Keratinocyte (primary cell): ENCODE measurements at regions not wholly inside any gene's neighbourhood (a gene's known extent, or its start where the extent isn't known, plus 50 kb on each side); places are given as distances from the start of the nearest gene placed in this dataset.

ENCODE experiments used
- CTCF ChIP-seq, 3 experiments: IDR thresholded peaks in 1 of 3; conservative IDR thresholded peaks in 1 of 3; optimal IDR thresholded peaks in 1 of 3; 2 replicates in 2 of 3; 3 replicates in 1 of 3; pipeline versions ENCODE3 to v1.5.1; 2011; ENCODE audit warnings: low read length in 3 of 3, mild to moderate bottlenecking in 3 of 3, moderate library complexity in 2 of 3, control low read depth in 1 of 3, inconsistent platforms in 1 of 3; ENCODE audit not compliant: insufficient read depth in 2 of 3; ENCODE audit errors: extremely low read depth in 1 of 3
- EZH2 ChIP-seq: IDR thresholded peaks from one replicate; pipeline ENCODE4 v1.6.1; 2012; ENCODE audit warnings: inconsistent platforms, mild to moderate bottlenecking, low read length, moderate library complexity

- TF ChIP-seq CTCF (optimal IDR thresholded peaks at IDR 0.05 in 1 of 3, IDR thresholded peaks at IDR 0.05 in 1 of 3, conservative IDR thresholded peaks at IDR 0.05 in 1 of 3; ENCODE audit: extremely low read depth in 1 of 3, insufficient read depth in 2 of 3, low read length in 3 of 3) (no peak), EZH2 (no peak)
These were observed 68.9 kb upstream of the TDRD3 start for GRCh38 chr13:60328073-60328472.
